HG02943 (cell line): ENCODE measurements at regions not wholly inside any gene's neighbourhood (a gene's known extent, or its start where the extent isn't known, plus 50 kb on each side); places are given as distances from the start of the nearest gene placed in this dataset.

ENCODE experiments used
- ATAC-seq: cut with Tn5 transposase; IDR thresholded peaks from one replicate; pipeline ENCODE4 v1.9.1; 2021; ENCODE audit warnings: mild to moderate bottlenecking, low read depth, moderate library complexity; ENCODE audit not compliant: unreplicated experiment

DNA sequence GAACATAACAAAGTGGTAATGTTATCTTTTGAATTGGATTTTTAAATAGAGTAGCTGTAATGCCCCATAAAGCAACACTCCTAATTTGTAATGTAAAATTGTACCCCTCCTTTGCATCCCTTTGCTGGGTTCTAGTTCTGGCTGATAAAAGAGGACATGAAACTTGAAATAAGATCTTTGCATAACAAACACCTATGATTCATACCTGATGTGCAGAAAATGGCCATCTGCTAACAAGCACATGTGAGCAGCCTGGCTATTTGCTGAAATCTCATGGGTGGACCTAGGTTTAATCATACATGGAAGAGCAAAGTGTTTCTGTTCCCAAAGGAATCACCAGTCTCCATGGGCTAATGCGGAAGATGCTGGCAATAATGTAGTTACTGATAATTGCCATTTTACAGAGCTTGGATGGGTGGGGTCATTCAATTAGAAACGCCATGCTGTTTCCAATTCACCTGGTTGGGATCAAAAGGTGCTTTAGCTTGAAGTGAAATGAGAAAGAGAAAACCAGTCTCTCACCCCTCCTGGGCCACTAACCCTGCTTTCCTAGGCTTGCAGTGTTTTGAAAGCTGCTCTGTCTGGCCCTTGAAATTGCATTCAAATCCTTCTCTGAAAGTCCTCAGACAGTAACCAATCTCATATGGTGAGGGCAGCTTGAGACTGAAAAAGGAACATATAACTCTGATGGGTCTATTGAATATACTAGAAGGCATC lies 585.1 kb downstream of the TLE4 start:
- peak; percentile 75 for ATAC-seq

DNA sequence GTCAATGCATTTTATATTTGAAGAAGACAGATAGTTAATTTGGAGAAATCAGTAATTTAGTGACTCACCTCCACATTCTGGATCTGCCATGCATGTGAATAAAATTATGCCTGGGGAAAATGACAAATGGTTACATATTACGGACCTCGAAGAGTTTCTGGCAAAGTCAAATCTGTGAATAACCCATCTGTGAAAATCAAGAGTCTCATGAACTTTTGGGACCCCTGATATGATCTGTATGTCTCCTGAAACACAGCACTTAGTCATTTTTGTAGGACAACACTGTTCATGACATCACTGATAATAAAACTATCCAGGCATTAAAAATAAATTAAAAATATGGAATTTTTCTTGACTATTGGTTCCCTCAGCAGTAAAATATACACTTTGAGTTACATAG lies 584.5 kb downstream of the TLE4 start:
- no peak for ATAC-seq

DNA sequence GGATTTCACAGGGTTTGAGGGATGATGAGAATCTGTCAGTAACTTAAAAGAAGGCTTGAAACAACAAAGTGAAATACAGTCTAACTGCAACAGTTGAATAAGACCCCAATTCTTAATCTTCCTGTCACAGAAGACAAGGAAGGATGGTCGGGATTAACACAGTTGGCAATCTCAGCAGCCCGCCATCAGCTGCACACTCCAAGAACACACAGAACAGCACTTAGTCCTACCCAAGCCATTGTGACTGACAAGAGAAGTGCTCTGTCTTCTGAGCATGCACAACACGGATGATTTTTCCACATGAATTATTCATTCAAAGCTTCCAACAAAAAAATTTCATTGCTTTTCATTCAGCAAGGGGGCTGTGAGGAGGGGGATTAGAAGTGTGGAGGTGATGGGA lies 576.1 kb downstream of the TLE4 start:
- ATAC-seq, result no peak

DNA sequence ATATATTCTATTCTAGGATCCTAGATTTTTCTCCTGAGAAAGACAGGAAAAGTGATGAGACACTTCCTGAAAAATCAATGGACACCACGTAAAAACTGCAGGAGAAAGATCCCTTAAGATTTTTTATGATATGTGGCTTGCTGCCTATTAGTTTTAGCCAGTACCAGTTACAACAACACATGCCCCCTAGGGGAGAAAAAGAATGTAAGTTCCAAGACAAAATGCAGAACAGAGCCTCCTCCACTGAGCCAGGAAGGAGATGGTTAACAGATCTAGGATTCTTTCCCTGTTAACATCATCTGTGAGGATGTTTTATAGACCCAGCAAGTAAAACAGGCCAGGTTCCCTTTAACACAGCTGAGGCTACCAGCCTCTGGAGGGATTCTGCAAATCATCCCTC lies 574.7 kb downstream of the TLE4 start:
- ATAC-seq, result no peak

DNA sequence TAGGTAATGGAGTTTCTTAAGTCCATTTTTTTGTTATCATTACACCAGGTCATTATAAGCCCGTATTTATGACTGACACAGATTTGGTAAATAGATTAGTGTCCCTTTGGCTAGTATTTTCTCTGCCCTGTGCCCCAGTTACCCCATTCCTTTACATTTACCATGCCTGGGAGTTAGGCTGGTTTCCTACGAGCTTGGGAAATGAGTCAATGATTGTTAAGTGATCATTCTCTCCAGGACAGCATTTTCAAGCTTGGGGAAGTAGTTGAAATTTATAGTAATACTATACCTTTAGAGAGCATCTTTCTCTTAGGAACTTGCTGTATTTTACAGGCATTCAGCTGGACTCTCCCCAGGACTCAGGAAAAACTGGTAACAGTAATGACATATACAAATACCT lies 573.1 kb downstream of the TLE4 start:
- ATAC-seq, result no peak

DNA sequence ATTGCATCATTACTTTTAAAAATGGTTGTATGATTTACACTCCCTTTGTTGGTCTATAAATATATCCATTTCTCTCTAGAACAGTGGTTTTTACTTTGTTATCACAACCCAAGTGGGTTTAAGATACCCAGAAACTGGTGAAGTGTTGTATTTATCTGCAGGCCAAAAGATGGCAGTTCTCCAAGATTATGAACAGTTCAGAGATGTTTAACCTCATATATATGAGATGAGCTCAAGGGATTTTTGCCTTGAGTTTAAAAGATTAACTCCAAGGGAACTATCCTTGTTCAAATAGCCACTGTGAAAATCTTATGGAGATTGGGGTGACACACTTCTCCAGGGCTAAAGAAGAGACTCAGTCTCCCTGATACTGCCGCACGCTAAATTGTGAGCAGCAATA lies 572.6 kb downstream of the TLE4 start:
- no peak for ATAC-seq

DNA sequence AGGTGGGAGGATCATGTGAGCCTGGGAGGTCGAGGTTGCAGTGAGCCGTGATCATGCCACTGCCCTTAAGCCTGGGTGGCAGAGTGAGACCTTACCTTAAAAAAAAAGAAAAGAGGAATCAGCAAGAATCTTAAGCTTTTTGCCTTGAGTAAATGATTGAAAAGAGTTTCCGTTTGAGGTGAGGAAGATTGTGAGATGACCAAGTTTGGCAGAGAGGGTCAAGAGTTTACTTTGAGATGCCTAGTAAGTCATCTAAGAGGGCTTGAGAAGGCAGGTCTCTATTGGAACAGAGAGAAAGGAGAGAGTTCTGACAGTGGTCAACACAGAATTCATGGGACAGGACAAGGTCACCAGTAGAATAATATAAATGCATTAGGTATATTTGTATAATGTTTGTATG lies 572.1 kb downstream of the TLE4 start:
- no peak for ATAC-seq

DNA sequence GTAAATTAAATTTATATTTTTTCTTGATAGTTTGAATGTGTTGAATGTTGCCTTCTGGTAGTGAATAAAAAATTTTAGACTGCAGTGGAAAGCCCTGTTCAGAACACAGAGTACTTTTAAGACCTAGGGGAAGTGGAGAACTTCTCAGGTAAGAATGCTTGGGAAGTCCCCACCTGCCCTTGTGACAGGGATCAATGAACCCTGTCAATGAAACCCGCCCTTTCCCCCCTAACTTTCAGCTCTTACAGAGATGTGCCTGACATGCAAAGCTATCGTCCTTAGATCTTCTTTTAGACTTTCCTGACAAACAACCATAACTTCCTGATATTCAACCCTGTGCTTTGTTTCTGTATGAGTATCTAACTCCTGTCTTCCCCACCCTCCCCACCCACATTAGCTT lies 562.7 kb downstream of the TLE4 start:
- ATAC-seq, result peak; percentile 87

DNA sequence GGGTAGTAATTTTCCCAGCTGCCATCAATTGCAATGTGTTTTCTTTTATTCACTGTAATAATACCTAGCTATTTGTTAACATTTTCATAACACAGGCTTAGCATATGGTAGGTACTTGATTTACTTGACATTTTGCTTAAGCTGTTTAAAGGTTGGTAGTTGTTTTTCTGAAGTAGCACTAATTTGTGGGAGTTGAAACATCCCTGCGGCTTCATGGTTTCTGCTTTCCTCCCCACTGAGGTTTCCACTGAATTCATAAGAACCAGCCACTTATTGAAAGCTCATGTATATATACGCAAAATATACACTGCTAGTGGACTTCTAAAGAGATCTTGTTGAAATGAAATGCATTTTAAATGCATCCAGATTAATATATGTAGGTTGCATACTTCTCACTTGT lies 559.9 kb downstream of the TLE4 start:
- ATAC-seq, result no peak

DNA sequence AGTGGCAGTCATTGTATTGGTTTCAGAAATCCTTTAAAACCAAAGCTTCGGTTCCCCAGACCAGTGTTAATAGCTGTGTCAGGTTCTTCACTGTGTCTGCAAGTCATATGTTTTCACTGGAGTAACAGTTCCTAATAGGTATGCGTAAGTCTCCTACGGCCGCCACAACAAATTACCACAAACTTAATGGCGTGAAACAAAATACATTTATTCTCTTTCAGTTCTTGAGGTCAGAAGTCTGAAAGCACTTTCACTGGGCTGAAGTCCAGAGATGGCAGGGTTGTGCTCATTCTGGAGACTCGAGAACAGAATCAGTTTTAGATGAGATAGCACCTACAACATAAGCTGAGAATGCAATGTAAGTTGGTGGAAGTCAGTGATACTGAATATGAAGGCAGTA lies 556.2 kb downstream of the TLE4 start:
- no peak for ATAC-seq

DNA sequence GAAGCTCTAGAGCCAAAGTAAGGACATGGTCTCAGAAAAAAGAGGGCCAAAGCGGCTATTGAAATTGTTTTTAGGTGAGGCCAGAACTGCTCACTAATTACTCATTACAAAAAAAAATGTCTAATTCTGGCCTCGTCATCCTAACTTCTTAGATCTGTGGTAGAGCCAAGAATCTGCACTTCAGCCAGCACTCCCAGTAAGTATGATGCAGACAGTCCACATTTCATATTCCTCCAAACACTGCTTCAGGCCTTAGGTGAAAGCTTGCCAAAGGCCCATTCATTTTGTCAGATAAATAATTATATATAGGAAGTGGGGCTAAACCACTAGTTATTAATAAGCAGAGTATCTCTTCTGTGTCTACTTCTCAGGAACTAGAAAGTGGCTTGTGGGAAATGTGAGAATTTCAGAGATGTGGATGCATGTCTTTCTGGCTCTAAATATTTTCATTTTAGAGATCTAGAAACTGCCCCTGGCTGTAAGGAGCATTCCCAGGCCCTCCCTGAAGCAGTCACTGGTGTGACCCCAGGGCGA lies 554.0 kb downstream of the TLE4 start:
- ATAC-seq, result no peak

DNA sequence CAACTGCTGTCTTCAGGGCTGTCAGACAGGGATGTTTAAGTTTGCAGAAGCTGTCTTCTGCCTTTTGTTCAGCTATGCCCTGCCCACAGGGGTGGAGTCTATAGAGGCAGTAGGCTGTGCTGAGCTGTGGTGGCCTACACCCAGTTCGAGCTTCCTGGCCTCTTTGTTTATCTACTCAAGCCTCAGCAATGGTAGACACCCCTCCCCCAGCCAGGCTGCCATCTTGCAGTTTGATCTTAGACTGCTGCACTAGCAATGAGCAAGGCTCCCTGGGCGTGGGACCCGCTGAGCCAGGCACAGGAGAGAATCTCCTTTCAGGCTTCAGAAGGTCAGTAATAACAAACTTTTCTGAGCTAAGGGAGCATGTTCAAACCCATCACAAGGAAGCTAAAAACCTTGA lies 545.3 kb downstream of the TLE4 start:
- ATAC-seq, result no peak

DNA sequence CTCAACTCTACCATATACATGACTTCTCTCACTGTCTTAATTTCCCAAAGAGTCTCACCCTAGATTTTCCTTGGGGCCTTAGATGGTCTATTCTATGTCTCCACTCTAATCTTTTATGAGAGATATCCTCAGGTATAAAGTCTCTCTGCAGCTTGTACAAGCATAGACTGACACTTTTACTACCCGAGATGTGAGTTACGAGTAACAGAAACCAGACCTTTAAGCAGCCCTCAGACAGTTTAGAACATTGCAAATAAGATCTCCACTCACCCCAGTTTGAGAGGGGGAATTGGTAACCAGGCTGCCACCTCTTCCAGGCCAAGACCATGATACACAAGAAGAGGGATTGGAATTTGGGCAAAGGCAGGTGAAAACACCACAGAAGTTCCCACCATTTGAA lies 542.5 kb downstream of the TLE4 start:
- no peak for ATAC-seq

DNA sequence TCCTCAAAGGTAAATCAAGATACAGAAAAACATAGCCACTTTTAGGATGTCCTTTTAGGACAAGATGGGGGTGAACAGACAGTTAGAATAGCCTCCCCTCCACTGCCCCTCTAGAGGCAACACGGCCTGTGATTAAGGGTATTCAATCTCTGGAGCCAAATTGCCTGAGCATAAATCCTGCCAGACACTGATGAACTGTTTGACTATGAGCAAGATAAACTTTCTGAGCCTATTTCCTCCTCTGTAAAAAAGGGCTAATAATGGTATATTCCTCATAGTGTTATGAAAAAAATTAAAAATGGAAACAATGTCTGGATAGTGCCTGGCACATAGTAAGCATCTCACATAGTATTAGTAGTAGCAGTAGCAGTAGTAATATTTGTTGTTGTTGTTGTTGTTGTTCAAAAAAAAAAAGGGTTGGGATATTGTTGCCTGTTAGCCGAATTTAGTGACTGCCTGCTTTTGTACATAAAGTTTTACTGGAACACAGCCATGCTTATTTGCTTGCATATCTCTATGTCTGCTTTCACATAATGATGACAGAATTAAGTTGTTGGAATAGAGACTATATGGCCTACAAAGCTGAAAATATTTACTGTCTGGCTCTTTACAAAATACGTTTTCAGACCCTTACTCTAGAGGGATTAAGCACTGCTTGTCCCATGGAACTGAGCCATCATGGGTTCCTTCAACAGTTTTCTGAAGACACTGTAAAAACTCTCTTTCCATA lies 536.3 kb downstream of the TLE4 start:
- ATAC-seq, result no peak

DNA sequence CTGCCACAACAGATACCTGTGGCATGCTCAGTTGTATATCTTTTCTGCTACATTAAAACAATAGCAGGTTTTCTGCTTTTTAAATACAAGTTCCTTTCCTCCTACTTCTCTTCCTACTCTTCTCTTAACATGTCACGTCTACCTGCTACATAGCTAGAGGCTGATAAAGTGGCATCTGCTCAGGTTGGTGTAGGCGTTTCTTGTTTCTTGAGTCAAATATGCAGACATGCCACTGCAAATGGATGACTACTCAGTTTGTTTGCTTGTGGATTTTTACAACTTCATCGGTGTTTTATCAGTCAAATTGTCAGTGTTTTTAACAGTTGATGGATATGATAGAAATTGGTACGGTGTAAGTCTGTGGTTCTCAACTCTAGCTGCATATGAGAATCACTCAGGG lies 525.7 kb downstream of the TLE4 start:
- no peak for ATAC-seq

DNA sequence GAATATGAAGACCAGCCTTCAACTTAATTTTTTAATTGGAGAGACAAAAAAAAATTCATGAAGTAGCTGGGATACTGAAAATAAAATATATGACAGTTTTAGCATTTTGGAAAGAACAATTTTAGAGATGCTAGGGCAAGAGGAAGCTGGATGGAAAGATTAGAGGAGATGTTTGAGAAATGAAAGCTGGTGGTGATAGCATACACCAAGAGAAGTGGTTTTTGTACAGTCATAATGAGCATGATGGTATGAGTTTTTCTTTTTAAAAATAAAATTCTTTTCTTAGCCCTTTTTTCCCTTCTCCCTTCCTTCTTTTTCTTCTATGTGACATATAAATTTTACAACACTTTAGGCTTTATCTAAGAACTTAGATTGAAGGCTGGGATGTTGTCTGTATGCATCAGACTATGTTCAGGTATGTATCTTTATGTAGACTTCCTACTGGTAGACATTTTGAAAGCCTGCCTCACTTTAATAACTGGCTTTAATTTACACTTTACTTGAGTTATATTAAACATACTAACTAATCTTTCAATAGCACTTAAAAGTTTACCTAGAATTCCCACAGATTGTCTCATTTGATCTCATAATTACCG lies 522.5 kb downstream of the TLE4 start:
- ATAC-seq, result no peak

DNA sequence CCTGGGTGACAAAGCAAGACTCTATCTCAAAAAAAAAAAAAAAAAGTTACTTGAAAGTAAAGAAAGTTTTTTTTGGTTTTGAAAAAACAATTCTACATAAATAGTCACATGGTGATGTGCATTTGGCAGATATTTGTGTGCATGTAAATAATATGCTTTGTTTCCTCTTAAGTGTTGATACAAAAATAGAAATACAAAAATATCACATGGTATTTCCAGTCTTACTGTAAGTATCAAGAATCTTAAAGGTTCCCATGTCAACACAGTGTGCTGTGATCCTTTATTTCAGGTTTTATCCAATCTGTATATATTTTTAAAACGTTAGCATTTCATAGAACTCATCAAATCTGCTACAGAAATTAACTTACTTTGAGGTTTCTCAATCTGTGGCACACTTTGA lies 521.9 kb downstream of the TLE4 start:
- no peak for ATAC-seq

DNA sequence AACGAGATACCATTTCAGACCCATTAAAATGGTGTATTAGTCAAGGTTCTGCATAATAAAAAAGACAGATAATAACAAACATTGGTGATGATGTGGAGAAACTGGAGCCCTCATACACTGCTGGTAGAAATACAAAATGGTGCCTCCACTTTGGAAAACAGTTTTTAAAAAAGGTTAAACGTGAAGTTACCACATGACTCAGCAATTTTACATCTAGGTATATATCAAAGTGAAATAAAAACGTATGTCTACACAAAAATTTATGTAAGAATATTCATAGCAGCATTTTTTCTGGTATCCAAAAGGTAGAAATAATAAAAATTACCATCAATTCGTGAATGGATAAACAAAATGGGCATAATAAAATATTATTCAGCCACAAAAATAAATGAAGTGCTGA lies 519.8 kb downstream of the TLE4 start:
- no peak for ATAC-seq

DNA sequence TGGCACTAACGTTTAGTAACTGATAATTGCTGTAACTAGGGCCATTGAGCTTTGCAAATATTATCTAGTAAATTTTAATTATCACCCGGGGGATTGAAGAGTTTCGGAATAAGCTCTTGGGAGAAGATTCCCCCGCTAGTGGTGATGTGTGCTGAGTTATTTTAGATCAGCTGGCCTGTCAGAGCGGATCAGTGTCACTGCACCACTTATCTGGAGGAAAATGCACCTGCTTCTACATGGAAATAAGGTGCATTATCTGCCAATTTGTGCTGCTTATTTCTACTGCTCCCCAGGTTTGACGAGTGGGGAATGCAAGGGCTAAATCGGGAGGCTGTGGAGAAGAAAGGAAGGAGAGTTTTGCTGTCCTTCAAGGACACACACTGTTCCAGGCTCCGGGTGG lies 518.6 kb downstream of the TLE4 start:
- no peak for ATAC-seq

DNA sequence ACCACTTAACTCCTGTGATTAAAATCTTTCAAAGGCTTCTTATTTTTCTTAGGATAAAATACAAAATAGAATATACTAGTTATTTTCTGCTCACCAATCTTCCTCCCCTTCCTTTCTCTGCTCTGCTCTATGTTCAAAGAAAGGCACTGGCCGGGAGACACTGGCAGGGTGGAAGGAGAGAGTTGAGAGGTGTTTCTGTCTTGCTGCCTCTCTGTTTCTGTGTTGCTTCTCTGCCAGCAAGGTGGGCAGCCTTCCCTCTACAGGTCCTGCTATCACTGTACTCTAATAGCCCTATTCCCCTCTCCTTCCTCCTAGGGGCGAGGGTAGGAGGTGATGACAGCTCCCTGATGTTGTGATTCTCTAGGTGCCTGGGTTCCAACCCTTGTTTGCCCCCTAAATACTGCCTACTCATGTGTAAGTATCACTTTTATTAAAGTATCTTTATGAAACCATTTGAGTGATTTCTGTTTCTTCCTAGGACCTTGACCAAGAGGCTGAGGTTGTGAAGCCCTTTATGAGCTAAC lies 515.1 kb downstream of the TLE4 start:
- no peak for ATAC-seq

DNA sequence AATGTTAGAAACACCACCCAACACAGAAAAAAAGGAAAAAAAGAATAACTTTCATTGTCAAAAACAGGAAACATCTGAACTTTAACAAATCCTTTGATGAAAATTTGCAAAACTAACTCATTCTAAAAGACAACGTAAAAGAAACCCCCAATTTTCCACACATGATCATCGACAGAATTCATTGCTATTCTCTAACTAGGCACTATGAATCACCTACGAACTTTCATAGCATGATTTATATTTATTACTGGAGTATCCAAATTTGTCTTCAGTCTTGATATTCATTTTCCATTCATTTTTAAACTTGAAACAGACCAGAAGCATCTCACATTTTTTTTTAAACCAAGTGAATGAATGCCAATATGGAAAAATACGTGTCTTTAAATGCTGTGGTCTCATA lies 514.6 kb downstream of the TLE4 start:
- ATAC-seq, result no peak

DNA sequence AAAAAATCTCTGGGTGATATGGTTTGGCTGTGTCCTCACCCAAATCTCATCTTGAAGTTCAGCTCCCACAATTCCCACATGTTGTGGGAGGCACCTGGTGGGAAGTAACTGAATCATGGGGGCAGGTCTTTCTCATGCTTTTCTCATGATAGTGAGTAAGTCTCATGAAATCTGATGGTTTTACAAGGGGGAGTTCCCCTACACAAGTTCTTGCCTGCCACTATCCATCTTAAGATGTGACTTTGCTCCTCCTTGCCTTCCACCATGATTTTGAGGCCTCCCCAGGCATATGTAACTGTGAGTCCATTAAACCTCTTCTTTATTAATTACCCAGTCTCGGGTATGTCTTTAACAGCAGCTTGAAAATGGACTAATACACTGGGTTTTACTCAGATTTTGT lies 513.9 kb downstream of the TLE4 start:
- ATAC-seq, result no peak
